Dedifferentiated amniotic fluid mesenchymal stem cell (primary cell): ENCODE measurements at regions not wholly inside any gene's neighbourhood (a gene's known extent, or its start where the extent isn't known, plus 50 kb on each side); places are given as distances from the start of the nearest gene placed in this dataset.
"Not testable (repeated sequence)": the region's sequence is repeated elsewhere in the genome, so short reads cannot be mapped to it uniquely, and the experiment has no call there.

Experiments used
- DNase-seq: peaks from one replicate; pipeline ENCODE4 v3.0.0-alpha.2; 2016; ENCODE audit errors: extremely low spot score

- peak; percentile 42 for DNase-seq
Observed at GRCh38 chr6:11384531-11385309, 152.3 kb upstream of the NEDD9 start.

DNA sequence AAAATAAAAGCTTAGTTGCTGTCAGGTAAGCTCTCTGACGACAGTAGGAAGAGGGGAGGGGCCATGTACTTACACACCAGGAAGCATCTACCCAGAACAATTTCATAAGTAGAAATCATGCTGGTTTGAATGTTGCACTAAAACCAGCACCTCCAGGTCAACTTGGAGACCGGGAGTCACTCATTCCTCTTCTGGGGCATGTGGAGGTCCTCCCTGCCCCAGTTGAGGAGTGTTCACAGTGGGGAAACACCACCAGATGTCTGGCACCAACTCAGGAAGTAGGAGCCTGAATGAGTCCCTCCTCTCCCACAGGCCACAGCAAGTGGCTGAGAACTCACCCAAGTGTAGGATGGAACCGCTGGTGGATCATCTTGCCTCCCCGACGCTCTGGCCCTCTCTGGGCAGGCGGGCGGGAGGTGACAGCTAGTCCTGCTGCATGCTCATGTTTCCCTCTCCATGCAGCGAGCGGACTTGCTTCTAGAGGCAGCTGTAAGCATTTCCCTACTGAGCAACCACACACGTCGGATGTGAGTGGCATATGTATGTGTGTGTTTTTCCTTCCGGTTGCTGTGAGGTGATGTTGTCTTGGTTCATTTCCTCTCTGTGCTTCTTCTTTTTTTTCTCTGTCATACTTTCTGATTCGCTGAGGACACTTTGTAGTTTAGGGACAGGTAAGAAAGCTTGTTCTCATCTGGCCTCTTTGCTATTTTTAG is 149.5 kb upstream of the NEDD9 start:
- no peak for DNase-seq

DNA sequence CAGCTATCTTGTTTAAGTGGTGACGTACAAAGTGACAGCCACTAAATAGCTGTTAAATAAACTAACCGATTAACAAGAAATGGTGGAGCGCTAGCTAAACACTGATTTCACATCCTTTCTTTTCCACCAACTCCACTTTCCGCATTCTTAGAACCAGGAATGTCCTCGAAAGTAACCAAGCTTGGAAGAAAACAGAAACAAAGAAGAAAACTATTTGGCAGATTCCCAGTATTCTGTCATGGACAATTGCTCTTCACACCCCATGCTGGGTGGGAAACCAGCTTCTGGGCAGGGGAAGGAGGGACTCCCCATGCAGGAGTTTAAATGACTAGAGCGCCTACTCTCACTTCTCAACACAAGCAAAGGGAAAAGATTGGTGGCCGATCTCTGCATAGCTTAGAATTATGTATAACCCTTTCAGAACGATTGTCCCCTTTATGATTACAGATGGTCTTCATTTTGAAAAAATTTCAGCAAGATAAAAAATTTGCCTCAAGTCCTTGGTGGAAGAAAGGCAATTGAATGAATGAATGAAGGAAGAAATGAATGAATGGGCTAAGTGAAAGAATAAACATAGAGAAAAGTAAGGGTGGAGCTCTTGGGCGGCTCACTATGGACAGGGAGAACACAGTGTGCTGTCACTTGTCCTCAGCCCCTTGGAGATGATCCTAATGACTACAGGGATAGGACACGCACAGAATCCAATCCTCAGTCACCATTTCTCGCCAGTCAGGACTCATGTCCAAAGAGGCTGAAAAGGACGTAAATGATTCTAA is 148.7 kb upstream of the NEDD9 start:
- no peak for DNase-seq

- DNase-seq: no peak
Observed at GRCh38 chr6:11380549-11380948, 148.1 kb upstream of the NEDD9 start.

GRCh38 chr6:11379805-11380204 is 147.3 kb upstream of the NEDD9 start:
- DNase-seq: no peak

DNA sequence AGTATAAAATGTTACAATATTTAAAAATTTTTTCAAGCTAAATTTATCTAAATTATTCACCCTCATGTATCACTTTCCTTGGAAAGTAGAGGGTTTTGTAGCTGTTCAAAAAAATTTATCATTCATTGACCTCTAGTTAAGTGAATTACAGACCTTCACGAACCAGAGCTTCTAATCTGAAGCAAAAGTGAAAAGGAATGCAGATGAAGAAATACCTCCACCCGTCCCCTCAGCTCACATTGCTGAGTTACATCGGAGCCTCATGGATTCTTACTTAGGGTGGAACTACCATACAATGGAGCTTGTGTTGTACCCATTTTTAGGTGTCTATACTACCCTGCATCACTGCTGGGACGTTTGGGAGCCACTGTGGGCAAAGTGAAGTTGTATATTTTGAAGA is 146.2 kb upstream of the NEDD9 start:
- no peak for DNase-seq

- no peak for DNase-seq
Observed at GRCh38 chr6:11374036-11375010, 141.9 kb upstream of the NEDD9 start.

GRCh38 chr6:11373208-11373607 is 140.7 kb upstream of the NEDD9 start:
- DNase-seq: no peak

- DNase-seq: not testable (repeated sequence)
Observed at GRCh38 chr6:11372186-11372790, 139.8 kb upstream of the NEDD9 start.

DNA sequence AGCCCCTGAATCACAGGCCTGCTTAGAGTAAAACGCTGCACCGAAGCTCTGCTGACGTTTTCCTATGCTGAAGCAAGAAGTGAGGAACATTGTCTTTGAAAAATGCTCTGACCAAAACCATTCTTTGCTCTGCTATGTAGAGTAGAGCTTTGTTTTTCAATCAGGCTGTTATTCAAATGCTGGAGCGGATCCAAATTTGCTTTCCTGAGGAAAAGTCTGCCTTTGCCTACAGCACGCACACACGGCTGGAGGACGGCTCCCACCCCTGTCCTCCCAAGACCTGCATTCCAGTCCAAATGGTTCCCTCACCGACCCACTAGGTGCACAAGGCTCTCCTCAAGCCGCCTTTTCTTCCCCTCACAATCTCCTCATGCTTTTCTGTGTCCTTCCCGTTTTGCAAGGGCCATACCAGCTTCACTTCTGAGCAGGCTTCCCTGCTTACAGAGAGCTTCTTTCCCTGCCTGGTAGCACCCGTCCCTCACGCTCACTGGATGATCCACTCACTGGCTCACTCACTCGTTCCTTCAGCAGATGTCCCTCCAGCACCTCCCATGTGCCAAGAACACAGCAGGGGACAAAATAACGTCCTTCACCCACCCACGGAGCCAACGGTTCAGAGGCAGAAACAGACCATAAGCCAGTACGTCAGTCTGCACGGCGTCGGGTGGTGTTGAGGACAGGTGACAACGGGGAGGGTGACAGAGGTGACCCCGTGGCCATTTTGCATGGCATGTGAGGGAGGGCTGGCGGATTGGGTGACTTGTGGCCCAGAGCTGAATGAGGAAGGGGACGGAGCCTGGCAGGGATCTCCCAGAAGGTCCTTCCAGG is 137.9 kb upstream of the NEDD9 start:
- DNase-seq: no peak

- no peak for DNase-seq
Observed at GRCh38 chr6:11368760-11369159, 136.3 kb upstream of the NEDD9 start.

- DNase-seq: no peak
Observed at GRCh38 chr6:11368264-11368663, 135.8 kb upstream of the NEDD9 start.

DNA sequence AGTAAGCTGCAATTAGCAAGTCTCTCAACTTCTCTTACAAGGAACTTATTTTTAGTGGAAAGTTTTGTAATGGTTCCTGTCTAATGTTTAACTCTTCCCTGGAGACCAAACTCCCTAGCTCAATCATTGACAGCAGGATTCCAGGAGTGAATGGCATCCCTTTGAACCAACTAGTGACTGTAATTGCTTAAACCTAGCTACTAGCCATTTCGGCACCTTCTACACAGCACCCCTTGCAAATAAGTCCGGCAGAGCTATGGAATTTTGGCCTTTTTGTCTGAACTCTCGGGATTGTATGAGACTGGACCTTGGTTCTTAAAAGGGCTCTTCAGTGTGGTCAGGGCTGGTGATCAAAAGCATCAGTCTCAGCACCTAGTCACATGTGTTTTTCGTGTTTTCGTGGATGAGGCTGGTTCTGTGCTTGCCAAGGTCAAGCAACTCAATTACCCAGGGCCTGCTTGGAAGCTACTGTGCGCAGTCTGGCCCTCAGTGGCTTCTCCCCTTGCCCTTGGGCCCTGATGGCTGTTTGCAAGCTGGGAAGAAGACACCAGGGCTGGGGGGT is 135.3 kb upstream of the NEDD9 start:
- DNase-seq: no peak

DNA sequence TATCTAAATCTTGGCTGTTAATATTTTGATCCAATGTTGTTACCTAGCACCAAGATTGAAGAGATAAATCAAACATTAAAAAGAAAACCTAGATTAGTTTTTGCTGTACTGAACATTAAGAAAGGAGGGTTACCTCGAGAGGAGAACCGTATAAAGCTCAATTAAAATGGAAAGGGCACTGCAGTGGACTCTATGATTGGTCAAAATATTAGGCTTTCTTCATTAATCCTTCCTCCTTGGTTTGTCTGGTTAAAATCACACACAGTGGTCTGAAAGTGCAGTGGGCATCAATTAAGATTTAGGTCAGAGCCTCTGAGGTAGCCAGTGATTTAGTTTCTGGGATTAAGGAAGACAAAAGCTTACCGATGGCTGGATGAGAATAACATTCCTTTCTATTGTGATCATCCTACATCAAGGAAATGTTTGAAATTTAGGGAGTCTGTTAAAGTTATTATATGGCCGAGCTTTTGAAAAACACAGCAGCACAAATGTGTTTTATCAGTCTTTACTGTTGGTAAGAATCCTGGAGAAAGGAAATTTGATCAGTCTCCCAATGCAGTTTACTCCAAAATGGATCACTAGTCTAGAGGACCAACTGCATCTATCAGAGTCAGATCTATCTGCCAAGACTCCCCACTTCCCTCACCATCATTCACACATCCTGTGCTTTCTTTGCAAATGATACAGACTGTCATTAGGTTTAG is 134.6 kb upstream of the NEDD9 start:
- peak; percentile 20 for DNase-seq

GRCh38 chr6:11366183-11366933 is 133.9 kb upstream of the NEDD9 start:
- no peak for DNase-seq

DNA sequence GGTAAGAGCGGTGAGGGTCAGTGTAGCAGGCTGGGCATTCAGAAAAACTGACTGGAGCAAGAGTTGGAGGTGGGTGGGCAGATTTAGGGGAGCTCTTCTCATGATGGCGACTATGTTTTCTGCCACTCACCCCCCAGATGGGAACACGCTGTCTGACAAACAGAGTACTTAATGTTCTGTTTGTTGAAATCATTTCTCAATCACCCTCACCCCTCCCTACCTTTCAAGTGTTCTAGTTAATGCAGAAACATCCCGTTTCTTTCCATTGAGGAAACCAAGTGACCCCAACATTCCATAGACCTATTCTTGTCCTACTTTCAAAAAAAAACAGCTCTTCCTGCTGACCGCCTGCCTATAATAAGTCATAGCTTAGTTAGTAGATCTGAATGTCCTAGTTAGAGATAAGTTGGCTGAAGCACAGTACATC is 132.5 kb upstream of the NEDD9 start:
- DNase-seq: no peak

DNA sequence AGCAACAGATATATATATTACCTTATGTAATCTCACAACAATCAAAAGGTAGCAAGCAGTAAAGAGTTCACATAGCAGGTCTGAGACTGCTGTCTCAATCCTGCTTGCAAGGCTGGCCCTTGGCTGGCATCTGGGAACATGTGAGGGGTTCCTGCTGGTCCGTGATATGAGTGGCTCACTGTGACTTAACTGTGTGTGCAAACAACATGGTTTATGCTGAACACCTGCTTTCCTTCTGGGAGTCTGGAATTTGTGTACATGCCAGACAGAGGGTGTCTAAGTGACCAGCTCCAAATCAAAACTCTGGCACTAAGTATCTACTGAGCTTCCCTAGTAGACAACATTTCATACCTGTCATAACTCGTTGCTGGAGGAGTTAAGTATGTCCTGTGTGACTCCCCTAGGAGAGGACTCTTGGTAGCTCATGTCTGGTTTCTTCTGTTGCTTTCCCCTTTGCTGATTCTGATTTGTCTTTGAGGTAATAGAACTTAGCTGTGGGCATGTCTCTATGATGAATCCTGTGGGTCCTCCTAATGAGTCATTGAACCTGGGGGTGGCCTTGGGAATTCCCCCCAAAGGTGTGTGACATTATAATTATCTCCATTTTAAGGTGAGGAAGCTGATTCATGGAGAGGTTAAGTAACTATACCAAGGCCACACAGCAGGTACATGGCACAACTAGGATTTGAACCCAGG is 131.6 kb upstream of the NEDD9 start:
- DNase-seq: no peak

GRCh38 chr6:11362564-11362963 is 130.1 kb upstream of the NEDD9 start:
- no peak for DNase-seq
